SK-N-SH treated with all-trans-retinoic acid at 6 μM for 48 hours (cell line): ENCODE measurements at regions not wholly inside any gene's neighbourhood (a gene's known extent, or its start where the extent isn't known, plus 50 kb on each side); places are given as distances from the start of the nearest gene placed in this dataset.

Experiments used
- CREB5 ChIP-seq: fragments of 250-450 bp; sonication (Bioruptor Pico); IDR thresholded peaks from 2 replicates; pipeline ENCODE4 v1.5.1; 2020; ENCODE audit warnings: low read depth, mild to moderate bottlenecking, moderate library complexity
- ESRRG ChIP-seq: fragments of 250-450 bp; sonication (Bioruptor Pico); IDR thresholded peaks from 2 replicates; pipeline ENCODE4 v1.6.1; 2021; ENCODE audit warnings: mild to moderate bottlenecking
- OSR1 ChIP-seq: fragments of 250-450 bp; sonication (Bioruptor Pico); IDR thresholded peaks from 2 replicates; pipeline ENCODE4 v1.8.0; 2022; ENCODE audit warnings: moderate library complexity, mild to moderate bottlenecking, inconsistent platforms
- SNAI2 ChIP-seq: fragments of 250-450 bp; sonication (Bioruptor Pico); IDR thresholded peaks from 2 replicates; pipeline ENCODE4 v1.5.0; 2020; ENCODE audit warnings: mild to moderate bottlenecking, moderate library complexity
- ZFP30 ChIP-seq: fragments of 450-650 bp; formaldehyde crosslinking; IDR thresholded peaks from 2 replicates; pipeline ENCODE4 v1.5.0; 2022; ENCODE audit warnings: mild to moderate bottlenecking, moderate library complexity

- TF ChIP-seq SNAI2 (CRISPR knock-in tag) (no peak), ESRRG (CRISPR knock-in tag) (no peak), ZFP30 (CRISPR knock-in tag) (no peak), OSR1 (CRISPR knock-in tag) (no peak), CREB5 (CRISPR knock-in tag) (no peak)
Observed at GRCh38 chr15:69806287-69806915, 291.3 kb downstream of the TLE3 start.
